CD4-positive, alpha-beta T cell treated with Interleukin-17A for 4 hours (primary cell): ENCODE measurements at regions not wholly inside any gene's neighbourhood (a gene's known extent, or its start where the extent isn't known, plus 50 kb on each side); places are given as distances from the start of the nearest gene placed in this dataset.

Source experiments
- DNase-seq: peaks from one replicate; pipeline ENCODE4 v3.0.0-alpha.2; 2020; ENCODE audit warnings: mixed read lengths

DNA sequence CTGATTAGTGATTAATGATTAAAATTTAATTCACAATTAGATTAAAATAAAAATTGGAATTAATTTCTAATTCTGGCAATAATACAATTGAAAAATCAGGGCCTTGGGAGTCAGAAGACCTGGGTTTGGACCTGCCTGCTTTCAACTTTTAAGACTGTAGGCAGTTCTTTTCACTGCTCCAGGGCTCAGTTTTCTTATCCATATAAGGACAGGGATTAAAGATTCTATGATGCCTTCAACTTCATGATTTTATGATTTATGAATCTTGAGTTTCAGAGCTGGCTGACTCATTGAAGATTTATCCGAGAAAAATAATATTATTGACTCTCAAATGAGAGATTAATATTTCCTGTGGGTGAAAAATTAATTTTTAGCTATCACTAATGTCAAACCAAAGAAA, 208.6 kb upstream of the ANKH start:
- no peak for DNase-seq

DNA sequence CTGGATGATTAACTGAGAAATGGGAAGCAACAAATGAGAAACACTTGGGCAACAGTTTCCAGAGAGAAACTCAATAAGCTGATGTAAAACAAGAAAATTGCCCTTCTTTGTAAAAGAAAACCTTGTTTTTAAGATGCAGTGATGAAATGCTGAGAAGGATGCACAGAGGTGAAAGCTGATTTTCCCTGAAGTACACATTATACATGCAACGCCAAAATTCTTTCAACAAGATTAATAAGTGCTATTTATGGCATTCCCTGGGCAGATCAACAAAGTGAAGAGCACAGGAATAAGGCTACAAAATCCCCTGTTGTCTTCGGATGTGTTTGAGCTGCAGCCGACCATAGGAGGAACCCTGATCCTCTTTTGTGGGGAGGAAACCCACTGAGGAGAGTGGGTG, 208.0 kb upstream of the ANKH start:
- no peak for DNase-seq

- DNase-seq: no peak
These were observed 203.1 kb upstream of the ANKH start for GRCh38 chr5:15074651-15075050.

DNA sequence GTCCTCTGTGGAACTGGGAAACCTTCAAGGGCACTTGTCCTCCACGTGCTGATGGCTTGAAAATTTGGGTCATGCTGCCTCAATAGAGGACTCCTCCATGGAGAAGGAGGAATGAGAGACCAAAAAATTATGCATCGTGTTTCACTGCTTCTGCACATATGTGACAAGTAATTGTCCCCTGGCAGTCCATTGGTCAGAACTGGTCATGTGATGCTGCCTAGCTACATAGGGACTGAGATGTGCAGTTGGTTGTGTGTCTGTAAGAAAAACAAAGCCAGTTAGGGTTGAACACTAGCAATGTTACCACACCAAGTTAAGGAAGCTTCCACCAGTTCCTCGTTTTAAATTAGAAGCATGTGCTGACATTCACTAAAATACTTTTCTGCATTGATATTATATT, 201.9 kb upstream of the ANKH start:
- DNase-seq: no peak

DNA sequence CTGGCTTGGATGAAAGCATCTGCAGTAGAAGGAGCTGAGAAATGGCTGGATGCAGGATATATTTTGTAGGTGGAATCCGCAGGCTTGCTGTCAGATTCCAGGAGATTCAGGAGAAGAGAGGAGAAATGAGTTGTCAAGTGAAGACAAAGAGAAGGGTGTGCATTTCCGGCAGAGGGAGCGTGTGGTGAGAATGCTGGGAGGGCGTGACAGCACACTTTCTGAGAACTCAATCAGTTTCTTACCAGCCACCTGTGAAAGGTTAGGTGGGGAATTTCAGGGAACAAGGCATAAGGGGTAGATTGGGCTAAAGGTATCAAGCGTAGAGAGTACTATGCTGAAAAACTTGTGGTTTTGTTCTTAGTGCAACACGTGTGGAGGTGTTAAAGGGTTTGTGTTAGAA, 199.3 kb upstream of the ANKH start:
- no peak for DNase-seq

GRCh38 chr5:15069407-15069905, 197.9 kb upstream of the ANKH start:
- no peak for DNase-seq

DNA sequence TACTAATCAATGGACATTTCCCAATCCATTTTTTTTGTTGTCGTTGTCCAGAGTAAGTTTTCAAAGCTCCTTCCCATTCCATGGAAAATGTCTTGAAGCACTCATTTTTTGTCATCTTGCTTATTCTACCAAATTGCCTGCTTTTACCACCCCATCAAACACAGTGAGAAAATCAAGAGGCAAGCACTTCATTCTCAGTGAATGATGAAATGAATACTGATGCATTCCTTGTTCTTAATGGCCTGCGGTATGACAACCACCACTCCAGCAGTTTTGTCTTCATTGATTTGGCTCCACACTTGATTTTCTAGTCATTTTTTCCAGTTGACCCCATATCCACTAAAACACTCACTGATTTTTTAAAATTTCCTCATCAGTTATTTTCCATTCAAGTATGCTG, 193.5 kb upstream of the ANKH start:
- DNase-seq: no peak

GRCh38 chr5:15064396-15064795, 192.8 kb upstream of the ANKH start:
- no peak for DNase-seq

- DNase-seq: no peak
These were observed 185.5 kb upstream of the ANKH start for GRCh38 chr5:15056988-15057592.

- no peak for DNase-seq
These were observed 172.9 kb upstream of the ANKH start for GRCh38 chr5:15044521-15044920.

- no peak for DNase-seq
These were observed 165.8 kb upstream of the ANKH start for GRCh38 chr5:15037247-15037908.

DNA sequence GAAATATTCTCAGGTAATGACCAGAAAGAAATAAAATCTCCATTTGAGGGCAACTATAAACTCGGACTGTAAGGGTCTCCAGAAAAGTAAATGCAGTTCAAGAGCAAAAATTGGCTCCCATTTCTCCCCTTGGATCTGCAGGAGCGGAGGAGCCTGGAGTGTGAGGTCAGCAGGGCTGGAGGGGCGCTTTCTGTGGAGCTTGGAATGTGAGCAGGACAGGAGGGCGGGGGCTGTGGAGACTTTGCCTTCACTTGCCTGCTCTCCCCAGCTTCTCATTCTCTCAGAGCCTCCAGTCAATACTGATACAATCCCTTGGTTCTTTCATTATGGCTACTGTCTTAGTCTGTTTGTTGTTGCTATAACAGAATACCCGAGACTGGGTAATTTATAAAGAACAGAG, 162.8 kb upstream of the ANKH start:
- DNase-seq: no peak

DNA sequence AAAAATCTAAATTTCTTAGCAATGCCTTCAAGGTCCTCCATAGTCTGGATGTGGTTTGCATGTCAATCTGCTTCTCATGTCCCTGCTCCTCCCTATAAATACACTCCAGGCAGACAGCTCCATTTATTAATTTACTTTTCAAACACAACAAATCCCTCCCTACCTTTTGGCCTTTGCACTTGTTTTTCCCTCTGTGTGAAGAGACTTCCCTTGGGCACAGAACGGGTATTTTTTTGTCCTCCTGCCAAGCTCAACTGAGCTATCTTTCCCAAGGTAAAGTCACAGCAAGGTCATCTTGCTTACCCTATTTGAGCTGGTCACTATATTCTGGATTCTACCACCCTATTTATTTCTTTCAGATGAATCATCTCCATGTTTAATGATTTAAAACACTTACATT, 159.6 kb upstream of the ANKH start:
- DNase-seq: no peak

DNA sequence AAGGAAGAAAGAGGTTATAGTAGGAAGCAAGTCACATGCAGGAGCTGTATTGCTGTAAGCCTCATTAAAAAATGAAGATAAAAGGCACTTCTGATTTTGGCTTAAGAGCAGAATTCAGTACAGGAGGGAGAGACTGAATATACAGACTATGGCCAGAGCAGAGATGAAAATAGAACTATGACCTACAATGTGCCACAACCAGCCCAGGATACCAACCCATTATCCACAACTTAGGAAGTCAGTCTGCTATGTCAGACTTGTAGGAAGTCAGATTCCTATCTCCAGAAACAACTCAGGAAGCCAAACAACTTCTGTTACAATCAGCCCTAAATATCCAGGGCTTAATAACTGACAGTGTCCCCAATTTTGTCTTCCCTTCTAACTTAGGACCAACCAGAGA, 156.2 kb upstream of the ANKH start:
- no peak for DNase-seq

GRCh38 chr5:15026944-15027343, 155.4 kb upstream of the ANKH start:
- DNase-seq: no peak

DNA sequence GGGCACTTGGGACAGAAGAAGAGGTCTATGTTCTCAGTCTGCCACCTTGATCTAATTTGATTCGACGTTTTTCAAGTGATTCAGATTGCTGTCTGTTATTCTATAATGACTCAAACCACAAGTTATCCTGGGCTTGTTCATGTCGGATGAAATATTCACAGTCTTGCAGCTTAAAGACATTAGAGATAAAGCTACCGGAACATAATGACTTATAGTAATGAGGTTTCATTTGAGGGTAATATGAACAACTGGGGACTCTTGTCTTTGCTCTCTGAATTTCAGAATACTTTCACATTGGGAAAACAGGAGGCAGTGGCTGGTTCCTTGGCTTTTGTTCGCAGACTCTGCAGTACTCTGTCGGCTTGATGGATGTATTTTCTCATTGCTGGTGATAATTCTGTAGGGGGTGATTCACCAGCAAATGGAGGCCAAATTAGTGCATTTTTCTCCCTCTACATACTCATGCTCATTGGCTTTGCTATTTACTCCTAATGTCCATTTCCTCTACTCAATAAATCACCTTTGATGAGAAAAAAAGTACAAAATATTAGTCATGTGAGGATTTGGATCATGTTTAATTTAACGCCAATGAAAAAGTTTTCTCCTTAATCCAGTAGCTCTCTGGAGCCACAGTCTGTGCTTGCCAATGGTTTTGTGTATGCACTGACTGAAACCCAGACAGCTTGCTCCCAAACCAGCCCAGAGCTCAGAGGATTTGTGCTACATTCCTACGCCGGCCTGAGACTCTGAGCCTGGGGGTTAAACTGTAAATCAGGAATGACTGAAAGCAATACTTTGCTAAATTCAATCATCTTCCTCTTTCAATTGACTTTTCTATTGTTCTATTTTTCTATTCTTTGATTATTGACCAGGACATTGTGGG, 154.7 kb upstream of the ANKH start:
- no peak for DNase-seq

DNA sequence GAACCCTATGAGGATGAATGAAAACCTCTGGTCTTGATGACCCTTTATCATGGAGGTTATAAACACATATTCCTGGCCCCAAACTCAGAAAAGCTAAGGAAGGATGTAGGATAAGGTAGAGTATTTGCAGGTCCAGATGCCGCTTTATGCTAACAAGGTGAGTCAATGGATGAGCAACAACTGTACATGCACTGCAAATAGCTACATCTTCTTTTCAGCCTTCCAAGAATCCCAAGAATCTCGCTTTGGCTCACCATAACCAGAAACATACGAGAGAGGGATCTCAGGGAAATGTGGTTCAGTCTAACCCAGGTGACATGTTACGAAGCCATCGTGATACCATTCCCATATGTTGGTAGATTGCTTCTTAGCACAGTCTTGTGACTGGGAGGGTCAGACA, 152.3 kb upstream of the ANKH start:
- no peak for DNase-seq

DNA sequence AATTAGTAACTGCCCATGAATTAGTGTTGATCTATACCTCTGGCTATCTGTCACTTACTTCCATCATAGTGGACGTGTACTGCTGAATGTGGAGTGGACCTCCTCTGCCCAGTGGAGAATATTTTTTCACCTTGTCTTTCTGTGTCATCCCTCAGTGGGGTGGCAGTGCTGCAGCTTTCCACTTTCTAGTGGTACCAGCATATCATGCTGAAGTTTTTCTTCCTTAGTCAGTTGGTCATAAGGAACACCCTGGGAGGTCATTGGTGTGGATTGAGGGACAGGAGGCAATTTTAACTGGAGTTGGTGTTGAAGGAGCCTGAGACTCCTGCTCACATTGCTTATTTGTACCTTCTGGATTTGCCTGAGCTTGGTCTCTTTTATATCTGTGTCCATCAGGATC, 151.7 kb upstream of the ANKH start:
- DNase-seq: no peak

- no peak for DNase-seq
These were observed 149.9 kb upstream of the ANKH start for GRCh38 chr5:15021266-15022046.

GRCh38 chr5:15020736-15021135, 149.2 kb upstream of the ANKH start:
- DNase-seq: no peak

GRCh38 chr5:15014809-15015208, 143.2 kb upstream of the ANKH start:
- no peak for DNase-seq

GRCh38 chr5:15013654-15014463, 142.3 kb upstream of the ANKH start:
- no peak for DNase-seq
